CD8-positive, alpha-beta memory T cell (primary cell): ENCODE measurements at regions not wholly inside any gene's neighbourhood (a gene's known extent, or its start where the extent isn't known, plus 50 kb on each side); places are given as distances from the start of the nearest gene placed in this dataset.

Experiments
- CTCF ChIA-PET: fragments of 350-600 bp; sonication (Branson Sonifier 250); formaldehyde crosslinking; loops from one replicate; lab custom pipeline; 2021; ENCODE audit warnings: antibody characterized with exemption; lab: Charles Lee
- POLR2A ChIA-PET: fragments of 350-600 bp; sonication (Branson Sonifier 250); formaldehyde crosslinking; loops from one replicate; lab custom pipeline; 2021; ENCODE audit warnings: antibody characterized with exemption; lab: Charles Lee
- DNase-seq, 5 donors: peaks; one replicate each; pipeline versions ENCODE4 v3.0.0 to v3.0.0-alpha.2; 2020 to 2022; ENCODE audit warnings: mixed read lengths in 1 of 5
- H3K27ac ChIP-seq: one replicate; pipeline ENCODE4 v1.7.0; 2013; ENCODE audit warnings: low read depth, mild to moderate bottlenecking, low read length, moderate library complexity
- H3K27me3 ChIP-seq: 2 replicates; pipeline ENCODE4 v1.7.0; 2013; ENCODE audit warnings: low read length, mild to moderate bottlenecking; ENCODE audit not compliant: insufficient read depth, poor library complexity, severe bottlenecking
- H3K36me3 ChIP-seq: 2 replicates; pipeline ENCODE4 v1.7.0; 2013; ENCODE audit warnings: mild to moderate bottlenecking, low read length, moderate library complexity; ENCODE audit not compliant: insufficient read depth
- H3K4me1 ChIP-seq: 2 replicates; pipeline ENCODE4 v1.7.0; 2013; ENCODE audit warnings: mild to moderate bottlenecking, low read length, moderate library complexity; ENCODE audit not compliant: insufficient read depth
- H3K4me3 ChIP-seq: 2 replicates; pipeline ENCODE4 v1.7.0; 2013; ENCODE audit warnings: mild to moderate bottlenecking, low read length
- H3K9me3 ChIP-seq: 2 replicates; pipeline ENCODE4 v1.7.0; 2013; ENCODE audit warnings: mild to moderate bottlenecking, low read length
- H3K27ac Mint-ChIP-seq, 8 donors: one replicate each; pipeline ENCODE4 v1.8.0; 2020 to 2021; ENCODE audit warnings: mixed read lengths in 8 of 8, mild to moderate bottlenecking in 6 of 8, inconsistent platforms in 3 of 8, moderate library complexity in 3 of 8
- H3K27me3 Mint-ChIP-seq, 2 donors: one replicate each; pipeline ENCODE4 v1.8.0; 2020 to 2021; ENCODE audit warnings: mixed read lengths in 2 of 2, mild to moderate bottlenecking in 1 of 2, moderate library complexity in 1 of 2
- H3K36me3 Mint-ChIP-seq, 3 donors: one replicate each; pipeline ENCODE4 v1.8.0; 2020 to 2021; ENCODE audit warnings: mixed read lengths in 3 of 3, inconsistent platforms in 1 of 3, mild to moderate bottlenecking in 1 of 3
- H3K4me1 Mint-ChIP-seq, 3 donors: one replicate each; pipeline ENCODE4 v1.8.0; 2020 to 2021; ENCODE audit warnings: mixed read lengths in 3 of 3, inconsistent platforms in 1 of 3, mild to moderate bottlenecking in 1 of 3
- H3K4me3 Mint-ChIP-seq, 7 donors: one replicate each; pipeline ENCODE4 v1.8.0; 2020 to 2021; ENCODE audit warnings: mixed read lengths in 7 of 7, mild to moderate bottlenecking in 6 of 7, moderate library complexity in 4 of 7, inconsistent platforms in 2 of 7
- H3K9me3 Mint-ChIP-seq, 5 donors: one replicate each; pipeline ENCODE4 v1.8.0; 2020 to 2022; ENCODE audit warnings: mixed read lengths in 5 of 5, mild to moderate bottlenecking in 3 of 5, moderate library complexity in 2 of 5, inconsistent platforms in 1 of 5

GRCh38 chr12:40622246-40622838 lies 69.9 kb upstream of the CNTN1 start:
- Histone ChIP-seq H3K4me1 (no peaks in the 10 kb centered on the region), H3K9me3 (no peaks in the 10 kb centered on the region), H3K36me3 (no peaks in the 10 kb centered on the region), H3K27me3 (no peaks in the 10 kb centered on the region), H3K27ac (no peak overlapping the region), H3K4me3 (no peak overlapping the region)
- H3K36me3 Mint-ChIP-seq = no peaks in the 10 kb centered on the region
- H3K4me1 Mint-ChIP-seq = no peaks in the 10 kb centered on the region
- DNase-seq = no peak
- peaks cover 0 to 1% of the 10 kb centered on the region in 2 donors for H3K27me3 Mint-ChIP-seq
- ChIA-PET CTCF (no interaction called here), POLR2A (no interaction called here)
- H3K4me3 Mint-ChIP-seq = no peak overlapping the region
- H3K9me3 Mint-ChIP-seq = no peaks in the 10 kb centered on the region
- H3K27ac Mint-ChIP-seq = no peak overlapping the region

DNA sequence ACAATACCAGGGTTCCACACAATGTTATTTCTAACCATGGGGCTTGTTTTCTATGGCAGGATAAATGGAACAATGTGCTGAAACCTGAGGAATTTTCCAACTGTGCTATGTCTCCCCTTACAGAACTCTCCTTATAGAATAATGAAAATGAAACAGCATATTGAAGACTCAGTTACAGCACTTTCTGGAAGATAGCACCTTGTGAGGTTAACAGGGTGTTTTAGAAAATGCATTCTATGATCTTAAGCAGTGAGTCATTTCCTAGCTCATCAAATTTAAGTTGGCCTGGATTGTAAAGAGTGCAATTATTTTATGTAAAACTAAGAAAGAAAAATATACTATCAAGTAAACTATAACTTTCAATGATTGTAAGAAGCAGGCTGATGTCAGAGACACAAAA lies 60.1 kb upstream of the CNTN1 start:
- H3K4me1 Mint-ChIP-seq = no peaks in the 10 kb centered on the region
- POLR2A ChIA-PET = no interaction called here
- Histone ChIP-seq H3K27me3 (no peaks in the 10 kb centered on the region), H3K4me3 (no peak overlapping the region), H3K36me3 (no peaks in the 10 kb centered on the region), H3K4me1 (no peaks in the 10 kb centered on the region), H3K27ac (no peak overlapping the region), H3K9me3 (no peaks in the 10 kb centered on the region)
- H3K36me3 Mint-ChIP-seq = no peaks in the 10 kb centered on the region
- H3K4me3 Mint-ChIP-seq = no peak overlapping the region
- no peak for DNase-seq
- CTCF ChIA-PET = no interaction called here
- H3K27me3 Mint-ChIP-seq = no peaks in the 10 kb centered on the region
- H3K9me3 Mint-ChIP-seq = no peaks in the 10 kb centered on the region
- H3K27ac Mint-ChIP-seq = no peak overlapping the region

DNA sequence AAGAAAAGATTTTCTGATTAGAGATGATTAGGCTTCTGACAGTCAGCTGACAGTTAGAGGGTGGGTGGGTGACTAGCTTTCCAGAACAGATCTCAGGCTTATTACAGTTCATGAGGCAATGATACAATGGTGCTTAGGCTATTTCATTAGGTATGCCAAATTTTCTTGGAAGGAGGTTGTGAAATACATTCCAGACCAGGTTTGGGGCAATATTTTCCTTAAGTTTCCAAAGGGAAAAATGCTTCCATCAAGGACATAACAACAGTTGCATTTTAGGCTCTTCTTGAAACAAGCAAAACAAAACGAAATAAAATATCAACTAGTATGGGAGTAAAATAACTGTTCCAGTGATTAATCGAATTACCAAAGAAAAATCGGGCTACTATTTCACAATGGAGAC lies 59.3 kb upstream of the CNTN1 start:
- ChIA-PET CTCF (no interaction called here), POLR2A (no interaction called here)
- Histone ChIP-seq H3K27ac (no peak overlapping the region), H3K27me3 (no peaks in the 10 kb centered on the region), H3K9me3 (no peaks in the 10 kb centered on the region), H3K4me3 (no peak overlapping the region), H3K36me3 (no peaks in the 10 kb centered on the region), H3K4me1 (no peaks in the 10 kb centered on the region)
- no peaks in the 10 kb centered on the region for H3K4me1 Mint-ChIP-seq
- no peaks in the 10 kb centered on the region for H3K27me3 Mint-ChIP-seq
- H3K9me3 Mint-ChIP-seq = no peaks in the 10 kb centered on the region
- no peaks in the 10 kb centered on the region for H3K36me3 Mint-ChIP-seq
- H3K27ac Mint-ChIP-seq = no peak overlapping the region
- H3K4me3 Mint-ChIP-seq = no peak overlapping the region
- no peak for DNase-seq

GRCh38 chr12:40634517-40635131 lies 57.6 kb upstream of the CNTN1 start:
- peaks cover 0 to 2% (median 0%) of the 10 kb centered on the region in 5 donors for H3K9me3 Mint-ChIP-seq
- H3K4me3 Mint-ChIP-seq = no peak overlapping the region
- no peaks in the 10 kb centered on the region for H3K36me3 Mint-ChIP-seq
- Histone ChIP-seq H3K4me1 (no peaks in the 10 kb centered on the region), H3K4me3 (no peak overlapping the region), H3K9me3 (no peaks in the 10 kb centered on the region), H3K36me3 (no peaks in the 10 kb centered on the region), H3K27me3 (no peaks in the 10 kb centered on the region), H3K27ac (no peak overlapping the region)
- H3K4me1 Mint-ChIP-seq = no peaks in the 10 kb centered on the region
- no peak overlapping the region for H3K27ac Mint-ChIP-seq
- ChIA-PET POLR2A (no interaction called here), CTCF (no interaction called here)
- no peaks in the 10 kb centered on the region for H3K27me3 Mint-ChIP-seq
- DNase-seq = no peak

DNA sequence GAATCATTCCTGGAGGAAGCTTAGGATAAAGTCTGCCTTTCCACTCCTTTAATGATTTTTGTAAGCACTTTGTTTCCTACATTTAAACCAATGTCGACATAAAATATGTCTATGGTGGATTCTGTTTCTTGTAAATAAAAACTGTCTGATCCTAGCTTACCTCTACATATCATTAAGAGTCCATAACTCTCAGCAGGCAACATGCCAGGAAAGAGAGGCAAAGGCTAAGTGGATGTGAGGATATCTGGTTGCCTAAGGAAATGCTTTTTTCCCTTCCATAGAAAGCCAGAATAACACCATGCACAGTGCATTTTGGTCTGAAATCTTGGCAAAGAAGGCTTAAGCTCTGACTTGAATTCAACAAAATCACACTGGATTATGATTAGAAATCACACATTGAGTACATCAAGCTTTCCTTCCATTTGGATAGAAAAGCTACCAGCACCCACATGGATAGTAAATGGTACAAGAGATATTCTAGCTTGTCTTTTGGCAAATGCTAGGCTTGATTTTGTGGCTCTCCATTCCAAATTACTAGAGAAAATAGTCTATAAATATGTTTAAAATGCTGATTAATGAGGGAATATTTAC lies 57.0 kb upstream of the CNTN1 start:
- peaks cover 0 to 2% (median under 1%) of the 10 kb centered on the region in 5 donors for H3K9me3 Mint-ChIP-seq
- no peak for DNase-seq
- H3K36me3 Mint-ChIP-seq = no peaks in the 10 kb centered on the region
- Histone ChIP-seq H3K4me3 (no peak overlapping the region), H3K9me3 (no peaks in the 10 kb centered on the region), H3K4me1 (no peaks in the 10 kb centered on the region), H3K36me3 (no peaks in the 10 kb centered on the region), H3K27ac (no peak overlapping the region), H3K27me3 (no peaks in the 10 kb centered on the region)
- H3K4me1 Mint-ChIP-seq = no peaks in the 10 kb centered on the region
- H3K4me3 Mint-ChIP-seq = no peak overlapping the region
- no peaks in the 10 kb centered on the region for H3K27me3 Mint-ChIP-seq
- no peak overlapping the region for H3K27ac Mint-ChIP-seq
- ChIA-PET POLR2A (no interaction called here), CTCF (no interaction called here)
